ENCODE measurements at regions not wholly inside any gene's neighbourhood (a gene's known extent, or its start where the extent isn't known, plus 50 kb on each side); places are given as distances from the start of the nearest gene placed in this dataset.

DNA sequence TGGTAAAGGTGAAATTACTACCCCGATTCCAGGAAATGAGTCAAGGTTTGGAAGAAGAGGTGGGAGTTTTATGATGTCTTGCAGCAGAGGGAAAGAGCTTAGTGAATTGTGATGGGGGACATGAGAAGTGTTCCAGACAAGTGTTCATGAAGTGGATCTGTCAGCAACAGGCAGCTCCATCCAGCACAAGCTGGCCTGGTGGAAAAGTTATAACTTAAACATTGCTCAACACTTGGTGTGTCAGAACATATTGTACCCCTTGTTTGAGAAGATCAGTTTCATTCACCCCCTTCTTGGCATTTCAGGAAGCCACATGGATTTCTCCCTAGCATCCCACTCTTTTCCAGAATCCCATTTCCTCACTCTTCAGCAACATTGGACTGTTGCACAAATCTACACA lies 222.0 kb downstream of the B3GLCT start:
- TF ChIP-seq, protein P1, sequence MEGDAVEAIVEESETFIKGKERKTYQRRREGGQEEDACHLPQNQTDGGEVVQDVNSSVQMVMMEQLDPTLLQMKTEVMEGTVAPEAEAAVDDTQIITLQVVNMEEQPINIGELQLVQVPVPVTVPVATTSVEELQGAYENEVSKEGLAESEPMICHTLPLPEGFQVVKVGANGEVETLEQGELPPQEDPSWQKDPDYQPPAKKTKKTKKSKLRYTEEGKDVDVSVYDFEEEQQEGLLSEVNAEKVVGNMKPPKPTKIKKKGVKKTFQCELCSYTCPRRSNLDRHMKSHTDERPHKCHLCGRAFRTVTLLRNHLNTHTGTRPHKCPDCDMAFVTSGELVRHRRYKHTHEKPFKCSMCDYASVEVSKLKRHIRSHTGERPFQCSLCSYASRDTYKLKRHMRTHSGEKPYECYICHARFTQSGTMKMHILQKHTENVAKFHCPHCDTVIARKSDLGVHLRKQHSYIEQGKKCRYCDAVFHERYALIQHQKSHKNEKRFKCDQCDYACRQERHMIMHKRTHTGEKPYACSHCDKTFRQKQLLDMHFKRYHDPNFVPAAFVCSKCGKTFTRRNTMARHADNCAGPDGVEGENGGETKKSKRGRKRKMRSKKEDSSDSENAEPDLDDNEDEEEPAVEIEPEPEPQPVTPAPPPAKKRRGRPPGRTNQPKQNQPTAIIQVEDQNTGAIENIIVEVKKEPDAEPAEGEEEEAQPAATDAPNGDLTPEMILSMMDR (IDR thresholded peaks at IDR 0.05 in 2 of 3, conservative IDR thresholded peaks at IDR 0.05 in 1 of 3; ENCODE audit: insufficient read depth in 2 of 3, low read depth in 1 of 3, low read length in 3 of 3) = no peak
- TF ChIP-seq, protein P2, sequence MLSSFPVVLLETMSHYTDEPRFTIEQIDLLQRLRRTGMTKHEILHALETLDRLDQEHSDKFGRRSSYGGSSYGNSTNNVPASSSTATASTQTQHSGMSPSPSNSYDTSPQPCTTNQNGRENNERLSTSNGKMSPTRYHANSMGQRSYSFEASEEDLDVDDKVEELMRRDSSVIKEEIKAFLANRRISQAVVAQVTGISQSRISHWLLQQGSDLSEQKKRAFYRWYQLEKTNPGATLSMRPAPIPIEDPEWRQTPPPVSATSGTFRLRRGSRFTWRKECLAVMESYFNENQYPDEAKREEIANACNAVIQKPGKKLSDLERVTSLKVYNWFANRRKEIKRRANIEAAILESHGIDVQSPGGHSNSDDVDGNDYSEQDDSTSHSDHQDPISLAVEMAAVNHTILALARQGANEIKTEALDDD (IDR thresholded peaks at IDR 0.05) = no peak
- TF ChIP-seq PHB2 (IDR thresholded peaks at IDR 0.05; ENCODE audit: low read depth) (no peak), POLR2A (conservative IDR thresholded peaks at IDR 0.05) (no peak), RFX5 (IDR thresholded peaks at IDR 0.05; ENCODE audit: low read depth, low read length) (no peak)

All from K562 (cell line).